ENCODE measurements at regions not wholly inside any gene's neighbourhood (a gene's known extent, or its start where the extent isn't known, plus 50 kb on each side); places are given as distances from the start of the nearest gene placed in this dataset.

- no peak for DNase-seq (ENCODE audit: extremely low spot score)
- CTCF ChIA-PET = no interaction called here
- POLR2A ChIA-PET = no interaction called here
- TF ChIP-seq CTCF (IDR thresholded peaks at IDR 0.05; ENCODE audit: control extremely low read depth, extremely low read depth, low read depth, missing control alignments) = no peak
Measured at GRCh38 chr4:71841336-71841735, 57.5 kb upstream of the GC start.

GRCh38 chr4:71847300-71847699 lies 63.4 kb upstream of the GC start:
- ChIA-PET CTCF (no interaction called here), POLR2A (no interaction called here)
- DNase-seq (ENCODE audit: extremely low spot score) = no peak
- no peak for TF ChIP-seq CTCF (IDR thresholded peaks at IDR 0.05; ENCODE audit: control extremely low read depth, extremely low read depth, low read depth, missing control alignments)

GRCh38 chr4:71855944-71856343 lies 72.1 kb upstream of the GC start:
- ChIA-PET CTCF (no interaction called here), POLR2A (no interaction called here)
- DNase-seq (ENCODE audit: extremely low spot score) = no peak
- no peak for TF ChIP-seq CTCF (IDR thresholded peaks at IDR 0.05; ENCODE audit: control extremely low read depth, extremely low read depth, low read depth, missing control alignments)

GRCh38 chr4:71857713-71858451 lies 74.0 kb upstream of the GC start:
- ChIA-PET CTCF (no interaction called here), POLR2A (no interaction called here)
- no peak for DNase-seq (ENCODE audit: extremely low spot score)
- TF ChIP-seq CTCF (IDR thresholded peaks at IDR 0.05; ENCODE audit: control extremely low read depth, extremely low read depth, low read depth, missing control alignments) = no peak

- TF ChIP-seq CTCF (IDR thresholded peaks at IDR 0.05; ENCODE audit: control extremely low read depth, extremely low read depth, low read depth, missing control alignments) = no peak
Measured at GRCh38 chr4:71860643-71861042, 76.8 kb upstream of the GC start.

GRCh38 chr4:71862315-71862714 lies 78.4 kb upstream of the GC start:
- POLR2A ChIA-PET = no interaction called here
- CTCF ChIA-PET = interaction anchor here (1.1 kb wide), 1 partner anchor 498 kb away, joined by 3 read pairs; no protein-coding TSS in a partner anchor
- no peak for DNase-seq (ENCODE audit: extremely low spot score)
- TF ChIP-seq CTCF (IDR thresholded peaks at IDR 0.05; ENCODE audit: control extremely low read depth, extremely low read depth, low read depth, missing control alignments) = no peak

More at GRCh38 chr4:71860643-71861042, 76.8 kb upstream of the GC start:
- CTCF ChIA-PET = no interaction called here
- POLR2A ChIA-PET = no interaction called here
- no peak for DNase-seq (ENCODE audit: extremely low spot score)
